Natural killer cell treated with Interleukin-12 subunit alpha and Interleukin-12 subunit beta and Interleukin-15 and Interleukin-18, amount 100 ng/mL, for 72 hours (primary cell): ENCODE measurements at regions not wholly inside any gene's neighbourhood (a gene's known extent, or its start where the extent isn't known, plus 50 kb on each side); places are given as distances from the start of the nearest gene placed in this dataset.
A peak's percentile ranks its signal among the peaks of the same experiment; 100 is the strongest.

ENCODE experiments used
- ATAC-seq, 2 donors: fragments of 150-1000 bp; cut with Tn5 transposase in 1 of 2; sonication (Bioruptor Pico), chemical (Tn5 transposase) in 1 of 2; 2 replicates each; pipeline ENCODE4 v1.10.0; 2021
- DNase-seq: peaks from one replicate; pipeline ENCODE4 v3.0.0; 2022; ENCODE audit warnings: low spot score
- H3K27ac Mint-ChIP-seq, 2 donors: 1 replicate in 1 of 2; 2 replicates in 1 of 2; pipeline ENCODE4 v1.8.0; 2022; ENCODE audit warnings: mixed read lengths in 2 of 2, mild to moderate bottlenecking in 1 of 2, moderate library complexity in 1 of 2
- H3K27me3 Mint-ChIP-seq, 2 donors: 1 replicate in 1 of 2; 2 replicates in 1 of 2; pipeline ENCODE4 v1.8.0; 2022; ENCODE audit warnings: mixed read lengths in 2 of 2
- H3K36me3 Mint-ChIP-seq: one replicate; pipeline ENCODE4 v1.8.0; 2022; ENCODE audit warnings: mixed read lengths
- H3K4me1 Mint-ChIP-seq, 2 donors: 1 replicate in 1 of 2; 2 replicates in 1 of 2; pipeline ENCODE4 v1.8.0; 2022; ENCODE audit warnings: low read depth in 2 of 2, mixed read lengths in 2 of 2, mild to moderate bottlenecking in 1 of 2
- H3K4me3 Mint-ChIP-seq: one replicate; pipeline ENCODE4 v1.8.0; 2022; ENCODE audit warnings: mixed read lengths
- H3K9me3 Mint-ChIP-seq: 2 replicates; pipeline ENCODE4 v1.8.0; 2022; ENCODE audit warnings: mixed read lengths

DNA sequence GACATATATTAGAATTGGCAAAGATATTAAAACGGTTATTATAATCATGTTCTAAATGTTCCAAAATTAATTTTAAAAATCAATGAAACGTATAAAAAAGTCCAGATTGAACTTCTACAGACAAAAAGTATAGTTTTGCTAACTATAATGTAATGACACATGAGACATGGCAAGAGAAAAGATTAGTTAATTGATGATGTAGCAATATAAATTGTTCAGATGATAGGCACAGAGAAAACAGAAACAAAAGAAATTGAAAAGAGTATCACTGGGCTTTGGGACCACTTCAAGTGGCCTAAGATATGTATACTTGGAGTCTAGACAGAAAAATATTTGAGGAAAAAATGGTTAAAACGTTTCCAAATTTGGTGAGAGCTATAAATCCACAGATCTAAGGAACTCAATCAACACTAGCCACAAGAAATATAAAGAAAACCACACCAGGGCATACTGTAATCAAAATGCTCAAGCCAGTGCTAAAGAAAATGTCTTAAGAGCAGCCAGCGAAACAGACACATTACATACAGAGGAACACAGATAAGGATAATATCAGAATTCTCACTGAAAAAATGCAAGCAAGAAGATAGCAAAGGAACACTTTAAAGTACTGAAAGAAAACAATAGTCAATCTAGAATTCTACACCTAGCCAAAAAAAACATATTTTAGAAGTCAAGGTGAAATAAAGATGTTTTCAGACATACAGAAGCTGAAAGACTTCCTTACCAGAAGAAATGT, 172.6 kb upstream of the FOXQ1 start:
- Mint-ChIP-seq H3K4me3 (no peak overlapping the region), H3K4me1 (no peaks in the 10 kb centered on the region), H3K27ac (no peak overlapping the region), H3K27me3 (peaks cover 11 to 44% of the 10 kb centered on the region in 2 donors), H3K36me3 (no peaks in the 10 kb centered on the region), H3K9me3 (no peaks in the 10 kb centered on the region)
- DNase-seq (no peak), ATAC-seq (no peak)

DNA sequence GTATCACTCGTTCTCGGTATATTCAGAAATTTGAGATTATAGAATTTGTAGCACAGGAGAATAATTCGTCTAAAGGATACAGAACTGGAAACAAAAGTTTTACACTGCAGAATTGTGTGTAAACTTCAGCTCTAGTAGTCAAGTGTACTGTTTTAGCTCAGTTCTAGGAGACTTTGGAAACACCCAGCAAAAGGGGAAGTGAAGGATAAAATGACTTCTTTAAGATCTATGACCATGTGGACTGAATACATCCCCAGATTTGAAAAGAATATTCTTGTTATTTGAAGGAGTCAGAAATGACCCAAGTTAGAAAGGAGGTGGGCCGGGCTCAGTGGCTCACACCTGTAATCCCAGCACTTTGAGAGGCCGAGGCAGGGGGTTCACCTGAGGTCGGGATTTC, 174.0 kb upstream of the FOXQ1 start:
- Mint-ChIP-seq H3K4me3 (no peak overlapping the region), H3K27me3 (peaks cover 11 to 45% of the 10 kb centered on the region in 2 donors), H3K27ac (no peak overlapping the region), H3K4me1 (no peaks in the 10 kb centered on the region), H3K9me3 (no peaks in the 10 kb centered on the region), H3K36me3 (no peaks in the 10 kb centered on the region)
- ATAC-seq = no peak
- DNase-seq = no peak

DNA sequence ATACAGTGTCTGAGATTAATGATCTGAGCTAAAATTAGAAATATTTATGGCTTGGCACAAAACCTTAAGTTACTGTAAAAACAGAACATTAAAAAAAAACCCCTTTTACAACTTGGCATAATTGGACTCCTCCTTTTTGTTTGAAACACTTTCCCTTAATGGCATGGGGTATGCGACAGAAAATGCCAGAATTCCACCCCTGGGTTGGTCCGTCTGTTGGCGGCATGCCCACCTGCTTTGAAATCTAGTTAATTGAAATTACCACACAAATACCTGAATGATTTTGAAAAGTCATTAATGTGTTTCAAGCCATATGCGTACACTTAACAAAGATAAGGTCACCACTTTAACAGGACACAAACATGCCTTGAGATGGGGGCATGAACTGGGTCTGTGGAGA, 175.1 kb upstream of the FOXQ1 start:
- H3K27me3 Mint-ChIP-seq = peaks cover 8 to 39% of the 10 kb centered on the region in 2 donors
- no peaks in the 10 kb centered on the region for H3K9me3 Mint-ChIP-seq
- H3K27ac Mint-ChIP-seq = no peak overlapping the region
- ATAC-seq (no peak), DNase-seq (no peak)
- H3K36me3 Mint-ChIP-seq = no peaks in the 10 kb centered on the region
- no peaks in the 10 kb centered on the region for H3K4me1 Mint-ChIP-seq
- no peak overlapping the region for H3K4me3 Mint-ChIP-seq

DNA sequence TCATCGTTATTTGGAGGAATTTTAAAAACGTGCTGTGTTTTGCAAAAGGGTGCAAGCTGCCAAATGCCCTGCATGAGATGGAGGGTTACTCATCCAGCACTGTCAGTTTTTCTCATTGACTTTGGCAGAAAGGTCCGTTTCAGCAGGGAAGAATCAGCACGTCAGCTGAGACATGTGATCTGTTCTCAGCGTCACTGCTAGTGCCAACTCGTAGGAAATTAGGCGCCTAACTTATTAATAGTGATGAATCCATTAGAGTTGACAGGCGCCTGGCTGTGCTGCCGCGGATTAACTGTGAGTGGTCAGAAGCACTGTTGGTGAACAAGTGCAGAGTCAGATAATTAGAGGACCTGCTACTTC, 175.5 kb upstream of the FOXQ1 start:
- Mint-ChIP-seq H3K4me1 (no peaks in the 10 kb centered on the region), H3K27me3 (peaks cover 8 to 44% of the 10 kb centered on the region in 2 donors), H3K9me3 (no peaks in the 10 kb centered on the region), H3K36me3 (no peaks in the 10 kb centered on the region), H3K4me3 (no peak overlapping the region), H3K27ac (no peak overlapping the region)
- no peak for ATAC-seq
- DNase-seq = no peak

DNA sequence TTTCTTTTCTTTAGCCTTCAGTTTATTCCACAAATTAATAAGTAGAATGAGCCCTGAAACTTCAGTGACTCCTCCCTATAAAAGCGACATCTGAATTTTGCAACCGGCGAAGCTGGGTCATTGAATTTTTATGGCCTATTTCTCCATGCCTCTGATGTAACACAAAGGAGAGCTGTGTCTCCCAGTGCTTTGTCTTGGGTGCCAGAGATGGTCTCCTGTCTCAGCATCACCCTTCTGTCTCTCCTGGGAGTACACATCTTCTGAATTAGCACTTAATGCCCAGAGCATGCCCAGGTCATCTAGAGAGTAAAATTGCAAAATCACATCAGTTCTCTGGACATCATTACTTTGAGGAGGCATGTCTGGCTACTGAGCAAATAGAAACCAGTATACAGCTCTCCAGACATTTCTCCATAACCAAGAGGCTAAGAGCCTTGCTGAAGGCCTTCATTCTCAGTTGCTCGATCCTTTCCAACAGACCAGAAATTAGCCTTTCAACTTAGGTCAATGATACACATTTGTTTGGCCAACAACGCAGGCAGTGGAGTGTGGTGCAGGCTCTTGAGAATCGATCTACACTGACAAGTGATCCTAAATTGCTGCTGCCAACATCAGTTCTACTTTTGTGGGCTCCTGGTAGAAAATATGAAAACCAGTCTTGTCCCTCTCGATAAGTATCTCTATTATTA, 176.0 kb upstream of the FOXQ1 start:
- Mint-ChIP-seq H3K27me3 (peaks cover 8 to 44% of the 10 kb centered on the region in 2 donors), H3K4me1 (no peaks in the 10 kb centered on the region), H3K9me3 (no peaks in the 10 kb centered on the region), H3K27ac (no peak overlapping the region), H3K36me3 (no peaks in the 10 kb centered on the region), H3K4me3 (no peak overlapping the region)
- DNase-seq (no peak), ATAC-seq (no peak)

- Mint-ChIP-seq H3K27me3 (peaks cover 4 to 16% of the 10 kb centered on the region in 2 donors), H3K27ac (no peak overlapping the region), H3K36me3 (no peaks in the 10 kb centered on the region), H3K9me3 (no peaks in the 10 kb centered on the region), H3K4me1 (peaks cover 0 to 3% of the 10 kb centered on the region in 2 donors), H3K4me3 (no peak overlapping the region)
- no peak for DNase-seq
- ATAC-seq = peak in 1 of 2 donors; percentile 44
Measured at GRCh38 chr6:1131285-1132079, 180.4 kb upstream of the FOXQ1 start.

- no peak for DNase-seq
- no peaks in the 10 kb centered on the region for H3K36me3 Mint-ChIP-seq
- H3K27me3 Mint-ChIP-seq = peaks cover 4 to 16% of the 10 kb centered on the region in 2 donors
- peaks cover 0 to 3% of the 10 kb centered on the region in 2 donors for H3K4me1 Mint-ChIP-seq
- ATAC-seq = no peak
- no peak overlapping the region for H3K4me3 Mint-ChIP-seq
- no peak overlapping the region for H3K27ac Mint-ChIP-seq
- no peaks in the 10 kb centered on the region for H3K9me3 Mint-ChIP-seq
Measured at GRCh38 chr6:1130709-1131108, 181.2 kb upstream of the FOXQ1 start.

DNA sequence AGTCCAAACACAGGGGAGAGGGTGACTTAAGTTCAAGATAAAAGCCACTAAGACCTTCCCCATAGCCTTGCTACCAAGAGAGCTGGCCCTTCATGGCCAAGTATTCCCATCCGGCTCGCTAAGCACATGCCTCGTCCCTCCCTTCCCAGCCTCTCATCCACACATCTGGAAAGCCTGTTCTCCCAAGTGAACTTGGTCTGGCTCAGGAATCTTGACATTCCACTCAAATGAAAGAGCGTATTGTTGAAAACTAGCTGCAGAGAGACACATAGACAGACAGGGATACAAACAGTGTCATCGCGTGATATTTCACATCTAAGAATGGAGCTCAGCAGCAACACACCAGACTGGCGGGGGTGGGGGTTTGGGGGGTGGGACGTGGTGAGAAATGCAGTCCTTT, 182.8 kb upstream of the FOXQ1 start:
- no peaks in the 10 kb centered on the region for H3K9me3 Mint-ChIP-seq
- H3K36me3 Mint-ChIP-seq = no peaks in the 10 kb centered on the region
- no peak for DNase-seq
- peaks cover 0 to 3% of the 10 kb centered on the region in 2 donors for H3K4me1 Mint-ChIP-seq
- no peak overlapping the region for H3K27ac Mint-ChIP-seq
- ATAC-seq = no peak
- peaks cover 2 to 6% of the 10 kb centered on the region in 2 donors for H3K27me3 Mint-ChIP-seq
- no peak overlapping the region for H3K4me3 Mint-ChIP-seq

DNA sequence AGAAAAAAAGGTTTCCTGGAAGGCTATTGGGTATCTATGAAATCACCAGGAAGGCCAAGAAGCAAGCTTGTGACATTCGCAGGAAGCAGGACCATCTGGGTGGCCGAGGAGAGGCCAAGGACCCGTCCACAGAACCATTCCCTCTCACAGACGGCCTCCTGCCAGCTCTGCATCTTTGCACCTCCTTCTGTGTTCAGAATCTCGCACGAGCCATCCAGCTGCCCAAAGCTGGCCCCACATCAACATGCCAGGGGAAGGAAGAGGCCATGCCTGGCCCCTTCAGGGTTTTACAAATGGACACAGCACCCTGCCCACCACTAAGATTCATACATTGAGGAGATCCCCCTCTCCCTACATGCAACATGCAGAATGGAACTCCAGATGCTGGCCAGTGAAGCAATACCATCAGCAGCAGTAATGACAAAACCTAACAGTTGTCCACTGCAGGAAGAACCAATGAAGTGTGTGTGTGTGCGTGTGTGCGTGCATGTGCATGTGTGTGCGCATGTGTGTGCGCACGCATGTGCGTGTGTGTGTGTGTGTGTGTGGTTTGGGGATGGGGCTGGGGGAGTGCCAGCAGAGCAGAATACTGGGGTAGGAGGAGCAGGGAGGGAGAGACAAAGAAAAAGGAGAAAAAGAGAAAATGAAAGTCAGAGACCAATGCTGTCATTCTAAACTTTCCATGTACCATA, 184.2 kb upstream of the FOXQ1 start:
- no peaks in the 10 kb centered on the region for H3K36me3 Mint-ChIP-seq
- H3K4me1 Mint-ChIP-seq = peaks cover 0 to 3% of the 10 kb centered on the region in 2 donors
- H3K27me3 Mint-ChIP-seq = peaks cover 4 to 12% of the 10 kb centered on the region in 2 donors
- no peaks in the 10 kb centered on the region for H3K9me3 Mint-ChIP-seq
- H3K4me3 Mint-ChIP-seq = no peak overlapping the region
- no peak overlapping the region for H3K27ac Mint-ChIP-seq
- DNase-seq = no peak
- no peak for ATAC-seq

- no peak for ATAC-seq
- H3K27me3 Mint-ChIP-seq = peaks cover 4 to 12% of the 10 kb centered on the region in 2 donors
- peaks cover 0 to 3% of the 10 kb centered on the region in 2 donors for H3K4me1 Mint-ChIP-seq
- no peaks in the 10 kb centered on the region for H3K9me3 Mint-ChIP-seq
- no peak overlapping the region for H3K4me3 Mint-ChIP-seq
- H3K27ac Mint-ChIP-seq = no peak overlapping the region
- no peak for DNase-seq
- no peaks in the 10 kb centered on the region for H3K36me3 Mint-ChIP-seq
Measured at GRCh38 chr6:1127129-1127528, 184.8 kb upstream of the FOXQ1 start.

- ATAC-seq (no peak), DNase-seq (no peak)
- Mint-ChIP-seq H3K27me3 (peaks cover 4 to 8% of the 10 kb centered on the region in 2 donors), H3K4me3 (no peak overlapping the region), H3K36me3 (no peaks in the 10 kb centered on the region), H3K4me1 (peaks cover 0 to 3% of the 10 kb centered on the region in 2 donors), H3K27ac (no peak overlapping the region), H3K9me3 (no peaks in the 10 kb centered on the region)
Measured at GRCh38 chr6:1126036-1126435, 185.9 kb upstream of the FOXQ1 start.

DNA sequence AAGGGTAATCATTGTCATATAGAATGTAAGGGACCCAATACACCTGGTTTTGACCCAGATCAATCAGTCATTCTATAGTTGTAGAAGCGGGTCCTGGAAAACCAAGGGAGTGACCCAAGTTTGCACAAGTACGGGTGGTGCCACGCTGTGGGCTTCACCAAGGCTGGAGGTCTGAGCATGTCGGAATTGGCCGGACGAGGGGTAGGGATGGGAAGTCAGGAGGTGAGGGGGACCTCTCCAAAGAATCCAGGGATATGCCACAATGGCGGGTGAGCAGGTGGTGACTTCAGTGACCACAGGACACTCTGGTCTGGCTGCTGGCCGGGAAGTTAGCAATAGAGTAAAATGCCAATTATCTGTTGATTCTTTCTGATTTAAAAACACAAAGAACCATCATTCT, 186.6 kb upstream of the FOXQ1 start:
- Mint-ChIP-seq H3K27ac (no peak overlapping the region), H3K4me3 (no peak overlapping the region), H3K36me3 (no peaks in the 10 kb centered on the region), H3K27me3 (peaks cover 4 to 8% of the 10 kb centered on the region in 2 donors), H3K9me3 (no peaks in the 10 kb centered on the region), H3K4me1 (peaks cover 0 to 3% of the 10 kb centered on the region in 2 donors)
- no peak for DNase-seq
- no peak for ATAC-seq

- DNase-seq = no peak
- ATAC-seq = no peak
- Mint-ChIP-seq H3K9me3 (no peaks in the 10 kb centered on the region), H3K27me3 (peaks cover 5 to 11% of the 10 kb centered on the region in 2 donors), H3K4me1 (peaks cover 0 to 3% of the 10 kb centered on the region in 2 donors), H3K27ac (no peak overlapping the region), H3K4me3 (no peak overlapping the region), H3K36me3 (no peaks in the 10 kb centered on the region)
Measured at GRCh38 chr6:1124885-1125284, 187.0 kb upstream of the FOXQ1 start.
